KMS-11 (cell line): ENCODE measurements at regions not wholly inside any gene's neighbourhood (a gene's known extent, or its start where the extent isn't known, plus 50 kb on each side); places are given as distances from the start of the nearest gene placed in this dataset.

Experiments used
- H2AFZ ChIP-seq: fragments of 200-600 bp; sonication (generic); 2 replicates; pipeline ENCODE4 v1.6.1; 2016; ENCODE audit warnings: antibody characterized with exemption, mixed run types, low read depth
- H3K27ac ChIP-seq: fragments of 200-600 bp; sonication (generic); 2 replicates; pipeline ENCODE4 v1.6.1; 2016; ENCODE audit warnings: mild to moderate bottlenecking, mixed run types
- H3K27me3 ChIP-seq: fragments of 200-600 bp; sonication (generic); 2 replicates; pipeline ENCODE4 v1.6.1; 2017; ENCODE audit warnings: mild to moderate bottlenecking, low read depth, mixed run types, moderate library complexity; ENCODE audit not compliant: insufficient read depth
- H3K36me3 ChIP-seq: fragments of 200-600 bp; sonication (generic); 2 replicates; pipeline ENCODE4 v1.6.1; 2017; ENCODE audit warnings: mild to moderate bottlenecking, mixed run types; ENCODE audit not compliant: insufficient read depth
- H3K4me1 ChIP-seq: fragments of 200-600 bp; sonication (generic); 2 replicates; pipeline ENCODE4 v1.6.1; 2016; ENCODE audit warnings: mild to moderate bottlenecking, low read depth, mixed run types; ENCODE audit not compliant: poor library complexity, severe bottlenecking
- H3K4me2 ChIP-seq: fragments of 200-600 bp; sonication (generic); 2 replicates; pipeline ENCODE4 v1.7.0; 2016; ENCODE audit warnings: mild to moderate bottlenecking, mixed run types
- H3K4me3 ChIP-seq: fragments of 200-600 bp; sonication (generic); IDR thresholded peaks from 2 replicates; pipeline ENCODE4 v1.6.1; 2017; ENCODE audit warnings: low read depth, low read length, mixed read lengths; ENCODE audit not compliant: insufficient read depth
- H3K79me2 ChIP-seq: fragments of 200-600 bp; sonication (generic); 2 replicates; pipeline ENCODE4 v1.6.1; 2016; ENCODE audit warnings: low read depth, mixed run types; ENCODE audit not compliant: insufficient read depth
- H3K9ac ChIP-seq: fragments of 200-600 bp; sonication (generic); 2 replicates; pipeline ENCODE4 v1.6.1; 2016; ENCODE audit warnings: mild to moderate bottlenecking, mixed run types
- H4K20me1 ChIP-seq: fragments of 200-600 bp; sonication (generic); 2 replicates; pipeline ENCODE4 v1.6.1; 2016; ENCODE audit warnings: mild to moderate bottlenecking, mixed run types; ENCODE audit not compliant: insufficient read depth
- TF ChIP-seq, protein P1 (sequence below): fragments of 200-600 bp; sonication (generic); conservative IDR thresholded peaks from 2 replicates; pipeline ENCODE4 v1.6.1; 2017; ENCODE audit warnings: low read depth, mild to moderate bottlenecking, antibody characterized with exemption, low read length, moderate library complexity, mixed read lengths

GRCh38 chr7:121525155-121525819, 129.2 kb upstream of the FAM3C start:
- peak overlapping the region; percentile 2; the same call in 1 of the 2 replicates for H2AFZ ChIP-seq
- no peaks in the 10 kb centered on the region for H3K79me2 ChIP-seq

DNA sequence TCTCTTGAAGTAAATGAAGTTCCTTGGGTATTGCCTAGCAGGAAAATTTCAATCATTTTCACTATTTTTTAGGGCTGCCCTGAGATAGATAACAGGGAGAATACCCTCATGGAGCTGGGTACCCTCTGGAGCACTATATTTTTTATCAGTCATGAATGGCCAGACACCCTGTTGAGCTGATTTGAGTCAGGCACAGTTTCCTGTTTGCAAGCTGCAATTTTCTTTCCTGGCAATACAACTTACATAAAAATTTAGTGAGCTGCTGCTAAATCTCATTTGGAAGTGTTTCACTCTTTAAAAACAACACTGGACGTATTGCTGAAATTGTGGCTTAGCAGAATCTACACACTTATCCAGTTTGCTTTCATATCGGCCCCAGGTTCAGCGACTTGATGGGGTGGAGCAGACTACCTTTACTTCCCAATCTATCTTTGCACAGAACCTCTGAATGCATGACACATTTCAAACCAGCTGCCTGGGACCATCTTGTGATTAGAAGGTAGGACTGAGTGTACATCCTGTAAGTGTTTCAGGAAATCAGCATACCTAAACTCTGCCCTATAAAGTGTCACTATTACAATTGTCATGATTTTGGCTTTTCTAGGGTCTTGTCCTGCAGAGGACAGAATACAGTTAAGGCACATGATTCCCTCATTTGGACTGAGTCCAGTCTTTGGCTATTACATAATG, 125.7 kb upstream of the FAM3C start:
- TF ChIP-seq, protein P1, sequence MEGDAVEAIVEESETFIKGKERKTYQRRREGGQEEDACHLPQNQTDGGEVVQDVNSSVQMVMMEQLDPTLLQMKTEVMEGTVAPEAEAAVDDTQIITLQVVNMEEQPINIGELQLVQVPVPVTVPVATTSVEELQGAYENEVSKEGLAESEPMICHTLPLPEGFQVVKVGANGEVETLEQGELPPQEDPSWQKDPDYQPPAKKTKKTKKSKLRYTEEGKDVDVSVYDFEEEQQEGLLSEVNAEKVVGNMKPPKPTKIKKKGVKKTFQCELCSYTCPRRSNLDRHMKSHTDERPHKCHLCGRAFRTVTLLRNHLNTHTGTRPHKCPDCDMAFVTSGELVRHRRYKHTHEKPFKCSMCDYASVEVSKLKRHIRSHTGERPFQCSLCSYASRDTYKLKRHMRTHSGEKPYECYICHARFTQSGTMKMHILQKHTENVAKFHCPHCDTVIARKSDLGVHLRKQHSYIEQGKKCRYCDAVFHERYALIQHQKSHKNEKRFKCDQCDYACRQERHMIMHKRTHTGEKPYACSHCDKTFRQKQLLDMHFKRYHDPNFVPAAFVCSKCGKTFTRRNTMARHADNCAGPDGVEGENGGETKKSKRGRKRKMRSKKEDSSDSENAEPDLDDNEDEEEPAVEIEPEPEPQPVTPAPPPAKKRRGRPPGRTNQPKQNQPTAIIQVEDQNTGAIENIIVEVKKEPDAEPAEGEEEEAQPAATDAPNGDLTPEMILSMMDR = no peak
- H3K79me2 ChIP-seq = no peaks in the 10 kb centered on the region
- no peaks in the 10 kb centered on the region for H3K27me3 ChIP-seq
- no peaks in the 10 kb centered on the region for H3K36me3 ChIP-seq
- H2AFZ ChIP-seq = no peak overlapping the region
- H3K4me2 ChIP-seq = no peak overlapping the region
- no peak overlapping the region for H3K4me3 ChIP-seq
- H4K20me1 ChIP-seq = no peaks in the 10 kb centered on the region
- H3K4me1 ChIP-seq = peaks cover 31% of the 10 kb centered on the region
- no peak overlapping the region for H3K9ac ChIP-seq
- no peak overlapping the region for H3K27ac ChIP-seq

More at GRCh38 chr7:121525155-121525819, 129.2 kb upstream of the FAM3C start:
- no peaks in the 10 kb centered on the region for H4K20me1 ChIP-seq
- TF ChIP-seq, protein P1 = no peak
- H3K4me2 ChIP-seq = peak overlapping the region; percentile 52
- H3K36me3 ChIP-seq = no peaks in the 10 kb centered on the region
- no peaks in the 10 kb centered on the region for H3K27me3 ChIP-seq
- H3K4me3 ChIP-seq = no peak overlapping the region
- H3K9ac ChIP-seq = no peak overlapping the region
- H3K4me1 ChIP-seq = peaks cover 65% of the 10 kb centered on the region
- peak overlapping the region; percentile 13; the same call in 1 of the 2 replicates for H3K27ac ChIP-seq

DNA sequence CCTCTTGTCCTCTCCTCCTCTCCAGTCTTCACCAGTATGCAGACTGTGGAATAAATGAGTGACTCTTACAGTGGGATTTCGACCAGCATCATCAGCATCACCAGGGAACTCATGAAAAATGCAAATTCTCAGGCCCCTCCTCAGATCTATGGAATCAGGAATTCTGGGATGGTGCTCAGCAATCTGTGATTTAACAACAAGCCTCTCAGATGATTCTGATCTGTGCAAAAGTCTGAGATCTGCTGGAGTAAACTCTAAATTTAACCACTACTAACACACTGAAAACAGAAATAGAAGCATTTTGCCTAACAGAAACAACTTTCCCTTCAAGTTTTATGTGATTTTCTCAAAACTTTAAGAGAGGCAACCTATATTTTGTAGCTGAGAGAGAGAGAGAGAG, 124.8 kb upstream of the FAM3C start:
- H3K9ac ChIP-seq = no peak overlapping the region
- no peak overlapping the region for H3K27ac ChIP-seq
- H4K20me1 ChIP-seq = no peaks in the 10 kb centered on the region
- peaks cover 22% of the 10 kb centered on the region for H3K4me1 ChIP-seq
- H3K27me3 ChIP-seq = no peaks in the 10 kb centered on the region
- no peaks in the 10 kb centered on the region for H3K79me2 ChIP-seq
- H3K36me3 ChIP-seq = no peaks in the 10 kb centered on the region
- no peak overlapping the region for H3K4me2 ChIP-seq
- TF ChIP-seq, protein P1 = no peak
- no peak overlapping the region for H3K4me3 ChIP-seq
- H2AFZ ChIP-seq = no peak overlapping the region

DNA sequence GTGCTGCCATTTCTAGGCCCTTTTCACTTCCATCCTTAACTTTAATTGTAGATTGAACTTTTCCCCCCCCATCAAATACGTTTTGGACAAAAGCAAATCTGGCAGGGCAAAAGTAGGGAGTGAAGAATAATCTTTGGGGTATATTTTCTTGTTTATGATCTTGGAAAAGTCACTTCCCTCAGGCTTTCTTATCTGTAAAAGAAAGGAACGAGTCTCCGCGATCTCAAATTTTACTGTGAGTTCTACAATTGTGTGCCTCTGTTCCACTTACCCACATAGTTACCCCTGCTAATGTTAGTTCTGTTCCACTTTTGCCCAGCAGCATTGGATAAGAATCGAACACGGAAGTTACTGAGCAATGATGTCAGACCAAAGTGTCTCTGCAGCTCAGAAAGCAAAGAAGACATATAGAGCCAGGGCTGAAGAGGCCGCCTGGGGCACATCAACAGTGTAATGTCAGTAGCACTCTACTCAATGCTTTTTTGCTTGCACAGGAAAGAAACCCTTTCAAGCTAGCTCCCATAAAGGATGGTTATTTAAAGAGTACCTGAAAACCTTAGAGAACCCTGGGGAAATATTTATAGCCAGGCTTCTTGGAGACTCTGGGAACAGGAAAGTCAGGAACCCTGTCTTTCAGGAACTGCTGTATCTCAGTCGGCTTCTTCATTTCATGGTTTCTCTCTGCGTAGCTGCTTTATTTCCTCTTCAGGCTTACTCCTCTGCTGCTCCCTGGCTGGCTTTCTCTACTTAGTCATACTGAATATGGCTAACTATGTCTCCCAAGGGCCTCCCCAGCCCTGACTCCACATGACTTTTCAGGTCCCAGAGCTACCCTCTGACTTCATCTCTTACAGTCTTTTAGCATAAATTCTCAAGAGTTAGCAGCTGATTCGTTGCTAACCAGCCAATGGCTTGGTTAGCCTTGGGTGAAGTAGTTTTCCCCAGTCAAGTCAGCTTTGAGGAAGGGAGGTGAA, 123.7 kb upstream of the FAM3C start:
- H3K4me2 ChIP-seq = no peak overlapping the region
- H3K9ac ChIP-seq = no peak overlapping the region
- H3K4me3 ChIP-seq = no peak overlapping the region
- no peaks in the 10 kb centered on the region for H4K20me1 ChIP-seq
- TF ChIP-seq, protein P1 = no peak
- H3K79me2 ChIP-seq = no peaks in the 10 kb centered on the region
- no peaks in the 10 kb centered on the region for H3K36me3 ChIP-seq
- H3K27ac ChIP-seq = no peak overlapping the region
- peaks cover 11% of the 10 kb centered on the region for H3K4me1 ChIP-seq
- H3K27me3 ChIP-seq = no peaks in the 10 kb centered on the region
- H2AFZ ChIP-seq = no peak overlapping the region
